Spleen (tissue), 11 donors: ENCODE measurements at regions not wholly inside any gene's neighbourhood (a gene's known extent, or its start where the extent isn't known, plus 50 kb on each side); places are given as distances from the start of the nearest gene placed in this dataset.

Source experiments
- DNase-seq: peaks from one replicate; pipeline ENCODE4 v3.0.0-alpha.2; 2020
- H3K27ac ChIP-seq, 8 donors: fragments of 200-600 bp; sonication (generic) in 7 of 8; 1 replicate in 4 of 8; 2 replicates in 4 of 8; pipeline versions ENCODE4 v1.5.0 to v1.8.0; 2016 to 2021; ENCODE audit warnings: inconsistent platforms in 4 of 8, mild to moderate bottlenecking in 4 of 8, moderate library complexity in 1 of 8
- H3K27me3 ChIP-seq, 7 donors: fragments of 200-600 bp; sonication (generic) in 6 of 7; replicated peaks in 1 of 7; 1 replicate in 4 of 7; 2 replicates in 3 of 7; pipeline versions ENCODE4 v1.5.0 to v1.8.0; 2016 to 2021; ENCODE audit warnings: inconsistent platforms in 3 of 7, mild to moderate bottlenecking in 1 of 7
- H3K36me3 ChIP-seq, 6 donors: fragments of 200-600 bp; sonication (generic) in 5 of 6; 1 replicate in 4 of 6; 2 replicates in 2 of 6; pipeline versions ENCODE4 v1.5.0 to v1.8.0; 2016 to 2021; ENCODE audit warnings: inconsistent platforms in 2 of 6
- H3K4me1 ChIP-seq, 6 donors: fragments of 200-600 bp; sonication (generic) in 5 of 6; 1 replicate in 3 of 6; 2 replicates in 3 of 6; pipeline versions ENCODE4 v1.5.0 to v1.8.0; 2016 to 2021; ENCODE audit warnings: inconsistent platforms in 3 of 6
- H3K4me3 ChIP-seq, 8 donors: fragments of 200-600 bp; sonication (generic) in 7 of 8; 1 replicate in 4 of 8; 2 replicates in 4 of 8; pipeline versions ENCODE4 v1.5.0 to v1.8.0; 2016 to 2021; ENCODE audit warnings: inconsistent platforms in 4 of 8, mild to moderate bottlenecking in 4 of 8, moderate library complexity in 2 of 8
- H3K9me3 ChIP-seq, 8 donors: fragments of 200-600 bp; sonication (generic) in 7 of 8; 1 replicate in 4 of 8; 2 replicates in 4 of 8; pipeline versions ENCODE4 v1.5.0 to v1.8.0; 2016 to 2021; ENCODE audit warnings: inconsistent platforms in 4 of 8
- POLR2A ChIP-seq, 3 donors: fragments of 450-650 bp; IDR thresholded peaks; one replicate each; pipeline ENCODE4 v1.5.1; 2017; ENCODE audit warnings: antibody characterized with exemption in 3 of 3, mild to moderate bottlenecking in 1 of 3
- POLR2AphosphoS5 ChIP-seq, 3 donors: sonication (generic); formaldehyde crosslinking; IDR thresholded peaks; one replicate each; pipeline ENCODE4 v1.5.1; 2017; ENCODE audit warnings: antibody characterized with exemption in 3 of 3
- WGBS, 5 donors: extraction: QIAGEN DNeasy Blood & Tissue Kit in 3 of 5; methylation state at CpG; one replicate each; pipeline versions ENCODE4 v1.1.5 to v1.1.7; 2013 to 2018; 5-methylcytosine and 5-hydroxymethylcytosine counted together
- intact Hi-C: fragments of 100-400 bp; cut with DNase I; formaldehyde crosslinking; loops from one replicate; pipeline ENCODE4 v1.15.0; 2023; ENCODE audit warnings: low total_unique reads
- TF ChIP-seq, protein P1 (sequence below), 11 experiments: fragments of 200-600 bp in 7 of 11; fragments of 450-650 bp in 4 of 11; sonication (generic) in 4 of 11; IDR thresholded peaks in 8 of 11; conservative IDR thresholded peaks in 3 of 11; 1 replicate in 7 of 11; 2 replicates in 4 of 11; pipeline versions ENCODE4 v1.4.0 to v1.8.0; 2016 to 2021; ENCODE audit warnings: antibody characterized with exemption in 11 of 11, inconsistent platforms in 4 of 11, mild to moderate bottlenecking in 1 of 11
- donor health status: healthy with polysubstance abuse.
- donor health status: DM: no; HTN: no; CAD: no; lungs with moderate emphysema.
- donor health status: DM: no; HTN: no; CAD: no.
- donor health status: Bipolar disorder and iron deficiency.
- donor health status: healthy.
- donor health status: DM: no; HTN: no; CAD: no.
- donor health status: DM: yes; HTN: yes; CAD: no.

DNA sequence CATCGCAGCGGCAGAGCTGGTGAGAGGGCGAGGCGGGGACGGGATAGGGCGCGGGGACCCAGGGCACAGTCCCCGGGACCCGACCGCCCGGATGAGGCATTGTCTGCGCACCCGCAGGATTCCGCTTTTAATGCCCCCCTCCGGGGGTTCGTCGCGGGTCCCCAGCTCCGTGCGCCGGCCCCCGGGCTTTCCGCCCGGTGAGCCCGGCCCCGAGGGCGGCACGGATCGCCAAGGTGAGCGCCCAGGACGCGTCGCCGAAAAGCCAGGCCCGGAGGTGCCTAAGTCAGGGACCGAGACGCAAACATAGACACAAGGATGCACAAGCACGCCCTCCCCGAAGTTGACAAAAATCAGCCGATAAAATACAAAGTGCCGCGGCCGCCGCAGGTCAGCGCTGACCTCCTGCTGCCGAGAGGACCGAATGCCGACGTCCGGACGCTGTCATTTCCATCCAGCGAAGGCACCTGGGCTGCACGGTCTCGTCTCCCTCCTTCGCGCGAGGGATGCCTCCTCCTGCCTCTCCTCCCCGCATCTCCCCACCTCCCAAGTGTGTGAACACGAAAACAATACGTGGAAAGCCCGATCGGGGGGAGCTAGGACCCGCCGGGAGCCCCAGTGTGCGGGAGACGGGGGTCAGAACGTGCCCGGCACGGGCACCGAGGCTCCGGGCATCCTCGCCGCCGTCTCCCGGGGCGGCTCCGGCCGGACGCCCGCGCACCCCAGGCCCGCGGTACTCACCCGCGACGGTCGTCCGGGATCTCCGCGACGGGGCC is 101.1 kb upstream of the SOD1 start:
- Histone ChIP-seq H3K9me3 (no peaks in the 10 kb centered on the region), H3K27me3 (peaks cover 3 to 65% (median 38%) of the 10 kb centered on the region in 7 donors), H3K27ac (peak overlapping the region in 3 of 8 donors; percentile 28 to 59 (median 54)), H3K4me3 (peak overlapping the region; percentile 69 to 86 (median 76)), H3K4me1 (peaks cover 0 to 43% (median 30%) of the 10 kb centered on the region in 6 donors), H3K36me3 (no peaks in the 10 kb centered on the region)
- peak; percentile 78 for DNase-seq
- 0 to 2% (median 1%) methylated on average over 17 to 91 of the region's 91 CpGs for WGBS, 5 donors
- intact Hi-C loops: no loop called here
- TF ChIP-seq, protein P1, sequence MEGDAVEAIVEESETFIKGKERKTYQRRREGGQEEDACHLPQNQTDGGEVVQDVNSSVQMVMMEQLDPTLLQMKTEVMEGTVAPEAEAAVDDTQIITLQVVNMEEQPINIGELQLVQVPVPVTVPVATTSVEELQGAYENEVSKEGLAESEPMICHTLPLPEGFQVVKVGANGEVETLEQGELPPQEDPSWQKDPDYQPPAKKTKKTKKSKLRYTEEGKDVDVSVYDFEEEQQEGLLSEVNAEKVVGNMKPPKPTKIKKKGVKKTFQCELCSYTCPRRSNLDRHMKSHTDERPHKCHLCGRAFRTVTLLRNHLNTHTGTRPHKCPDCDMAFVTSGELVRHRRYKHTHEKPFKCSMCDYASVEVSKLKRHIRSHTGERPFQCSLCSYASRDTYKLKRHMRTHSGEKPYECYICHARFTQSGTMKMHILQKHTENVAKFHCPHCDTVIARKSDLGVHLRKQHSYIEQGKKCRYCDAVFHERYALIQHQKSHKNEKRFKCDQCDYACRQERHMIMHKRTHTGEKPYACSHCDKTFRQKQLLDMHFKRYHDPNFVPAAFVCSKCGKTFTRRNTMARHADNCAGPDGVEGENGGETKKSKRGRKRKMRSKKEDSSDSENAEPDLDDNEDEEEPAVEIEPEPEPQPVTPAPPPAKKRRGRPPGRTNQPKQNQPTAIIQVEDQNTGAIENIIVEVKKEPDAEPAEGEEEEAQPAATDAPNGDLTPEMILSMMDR (IDR thresholded peaks at IDR 0.05 in 8 of 11, conservative IDR thresholded peaks at IDR 0.05 in 3 of 11): no peak
- TF ChIP-seq POLR2AphosphoS5 (IDR thresholded peaks at IDR 0.05): no peak
- no peak for TF ChIP-seq POLR2A (IDR thresholded peaks at IDR 0.05)

GRCh38 chr21:31557421-31558188 is 101.9 kb upstream of the SOD1 start:
- Histone ChIP-seq H3K27me3 (peaks cover 3 to 65% (median 38%) of the 10 kb centered on the region in 7 donors), H3K36me3 (no peaks in the 10 kb centered on the region), H3K9me3 (no peaks in the 10 kb centered on the region), H3K27ac (no peak overlapping the region), H3K4me3 (peak overlapping the region; percentile 69 to 86 (median 76)), H3K4me1 (peaks cover 0 to 43% (median 30%) of the 10 kb centered on the region in 6 donors)
- intact Hi-C loops: no loop called here
- TF ChIP-seq POLR2AphosphoS5 (IDR thresholded peaks at IDR 0.05) (no peak), POLR2A (IDR thresholded peaks at IDR 0.05) (no peak)
- TF ChIP-seq, protein P1 (IDR thresholded peaks at IDR 0.05 in 8 of 11, conservative IDR thresholded peaks at IDR 0.05 in 3 of 11): no peak
- DNase-seq: peak; percentile 76
- WGBS, 5 donors: 6 to 20% (median 6%) methylated on average over 23 to 76 of the region's 76 CpGs

GRCh38 chr21:31556662-31557061 is 102.8 kb upstream of the SOD1 start:
- intact Hi-C loops: no loop called here
- no peak overlapping the region for H3K4me3 ChIP-seq
- H3K36me3 ChIP-seq: no peaks in the 10 kb centered on the region
- DNase-seq: no peak
- H3K27ac ChIP-seq: no peak overlapping the region
- no peak for TF ChIP-seq POLR2A (IDR thresholded peaks at IDR 0.05)
- TF ChIP-seq, protein P1 (IDR thresholded peaks at IDR 0.05 in 8 of 11, conservative IDR thresholded peaks at IDR 0.05 in 3 of 11): no peak
- TF ChIP-seq POLR2AphosphoS5 (IDR thresholded peaks at IDR 0.05): no peak
- peaks cover 3 to 65% (median 38%) of the 10 kb centered on the region in 7 donors for H3K27me3 ChIP-seq
- H3K4me1 ChIP-seq: peaks cover 0 to 43% (median 30%) of the 10 kb centered on the region in 6 donors
- H3K9me3 ChIP-seq: no peaks in the 10 kb centered on the region
- 87 to 93% (median 91%) methylated on average over 3 of the region's 3 CpGs for WGBS, 5 donors

GRCh38 chr21:31555741-31556191 is 103.7 kb upstream of the SOD1 start:
- 75 to 87% (median 82%) methylated on average over 9 of the region's 9 CpGs for WGBS, 5 donors
- Histone ChIP-seq H3K4me1 (peaks cover 0 to 43% (median 30%) of the 10 kb centered on the region in 6 donors), H3K27ac (no peak overlapping the region), H3K27me3 (peaks cover 3 to 60% (median 38%) of the 10 kb centered on the region in 7 donors), H3K4me3 (no peak overlapping the region), H3K9me3 (no peaks in the 10 kb centered on the region), H3K36me3 (no peaks in the 10 kb centered on the region)
- intact Hi-C loops: no loop called here
- TF ChIP-seq POLR2AphosphoS5 (IDR thresholded peaks at IDR 0.05) (no peak), POLR2A (IDR thresholded peaks at IDR 0.05) (no peak)
- TF ChIP-seq, protein P1 (IDR thresholded peaks at IDR 0.05 in 8 of 11, conservative IDR thresholded peaks at IDR 0.05 in 3 of 11): no peak
- DNase-seq: no peak
